OCI-LY1 (cell line): ENCODE measurements at regions not wholly inside any gene's neighbourhood (a gene's known extent, or its start where the extent isn't known, plus 50 kb on each side); places are given as distances from the start of the nearest gene placed in this dataset.

Experiments used
- H2AFZ ChIP-seq: fragments of 200-600 bp; sonication (generic), shearing (Covaris generic); 2 replicates; pipeline ENCODE4 v1.6.0; 2014; ENCODE audit warnings: antibody characterized with exemption, mild to moderate bottlenecking, low read length
- H3F3A ChIP-seq: fragments of 200-600 bp; sonication (generic), shearing (Covaris generic); 2 replicates; pipeline ENCODE4 v1.6.0; 2014; ENCODE audit warnings: mild to moderate bottlenecking, antibody characterized with exemption, low read length, moderate library complexity; ENCODE audit not compliant: insufficient read depth
- H3K27ac ChIP-seq: fragments of 200-600 bp; sonication (generic); 2 replicates; pipeline ENCODE4 v1.5.1; 2014; ENCODE audit warnings: low read length, mixed run types, mild to moderate bottlenecking, low read depth; ENCODE audit not compliant: poor library complexity, severe bottlenecking
- H3K27me3 ChIP-seq: fragments of 200-600 bp; sonication (generic); 2 replicates; pipeline ENCODE4 v1.6.0; 2014; ENCODE audit warnings: antibody characterized with exemption, mild to moderate bottlenecking, low read length, moderate library complexity; ENCODE audit not compliant: insufficient read depth
- H3K36me3 ChIP-seq: fragments of 200-600 bp; sonication (generic); 2 replicates; pipeline ENCODE4 v1.6.1; 2014; ENCODE audit warnings: mild to moderate bottlenecking, antibody characterized with exemption, low read length, moderate library complexity, mixed read lengths; ENCODE audit not compliant: insufficient read depth
- H3K4me1 ChIP-seq: fragments of 200-600 bp; sonication (generic); 2 replicates; pipeline ENCODE4 v1.5.1; 2014; ENCODE audit warnings: mild to moderate bottlenecking, low read length, moderate library complexity; ENCODE audit not compliant: insufficient read depth, severe bottlenecking
- H3K4me2 ChIP-seq: fragments of 200-600 bp; sonication (generic), shearing (Covaris generic); 2 replicates; pipeline ENCODE4 v1.6.1; 2014; ENCODE audit warnings: low read length
- H3K4me3 ChIP-seq: fragments of 200-600 bp; sonication (generic); 2 replicates; pipeline ENCODE4 v1.5.1; 2014; ENCODE audit warnings: low read length, low read depth, mild to moderate bottlenecking, mixed read lengths; ENCODE audit not compliant: poor library complexity, severe bottlenecking
- H3K79me2 ChIP-seq: fragments of 200-600 bp; shearing (Covaris generic); 2 replicates; pipeline ENCODE4 v1.6.1; 2016; ENCODE audit warnings: mixed run types, low read length, mixed read lengths; ENCODE audit not compliant: insufficient read depth
- H3K9ac ChIP-seq: fragments of 200-600 bp; sonication (generic), shearing (Covaris generic); 2 replicates; pipeline ENCODE4 v1.6.1; 2014; ENCODE audit warnings: mild to moderate bottlenecking, low read length, mixed read lengths
- H3K9me2 ChIP-seq: fragments of 200-600 bp; sonication (generic), shearing (Covaris generic); 2 replicates; pipeline ENCODE4 v1.6.1; 2014; ENCODE audit warnings: low read depth, mild to moderate bottlenecking, low read length, mixed read lengths
- H3K9me3 ChIP-seq: fragments of 200-600 bp; shearing (Covaris generic); 2 replicates; pipeline ENCODE4 v1.6.1; 2014; ENCODE audit warnings: low read length, mixed read lengths
- H4K20me1 ChIP-seq: fragments of 200-600 bp; sonication (generic), shearing (Covaris generic); 2 replicates; pipeline ENCODE4 v1.6.0; 2016; ENCODE audit warnings: mild to moderate bottlenecking, low read length; ENCODE audit not compliant: insufficient read depth
- CTCF ChIP-seq: fragments of 200-600 bp; sonication (generic), shearing (Covaris generic); IDR thresholded peaks from 2 replicates; pipeline ENCODE4 v1.5.1; 2017; ENCODE audit warnings: mild to moderate bottlenecking, antibody characterized with exemption, low read length, moderate library complexity, mixed read lengths
- EZH2 ChIP-seq: fragments of 200-600 bp; sonication (generic), shearing (Covaris generic); IDR thresholded peaks from 2 replicates; pipeline ENCODE4 v1.8.0; 2017; ENCODE audit warnings: borderline replicate concordance, mixed run types, mild to moderate bottlenecking, antibody characterized with exemption, low read length, moderate library complexity, mixed read lengths

GRCh38 chr2:19124135-19124534 lies 234.3 kb downstream of the OSR1 start:
- Histone ChIP-seq H3K4me3 (no peak overlapping the region), H3K4me2 (no peak overlapping the region), H3K9ac (no peak overlapping the region), H4K20me1 (no peaks in the 10 kb centered on the region), H2AFZ (no peak overlapping the region), H3K79me2 (no peaks in the 10 kb centered on the region), H3F3A (no peaks in the 10 kb centered on the region), H3K36me3 (no peaks in the 10 kb centered on the region), H3K27me3 (no peaks in the 10 kb centered on the region), H3K9me2 (no peaks in the 10 kb centered on the region), H3K9me3 (no peaks in the 10 kb centered on the region), H3K4me1 (no peaks in the 10 kb centered on the region), H3K27ac (no peak overlapping the region)
- no peak for TF ChIP-seq CTCF
- TF ChIP-seq EZH2: no peak

GRCh38 chr2:19123556-19123955 lies 234.9 kb downstream of the OSR1 start:
- Histone ChIP-seq H3K4me2 (no peak overlapping the region), H3K9ac (no peak overlapping the region), H2AFZ (no peak overlapping the region), H3K4me1 (no peaks in the 10 kb centered on the region), H4K20me1 (no peaks in the 10 kb centered on the region), H3K4me3 (no peak overlapping the region), H3K27me3 (no peaks in the 10 kb centered on the region), H3K79me2 (no peaks in the 10 kb centered on the region), H3K9me2 (no peaks in the 10 kb centered on the region), H3K36me3 (no peaks in the 10 kb centered on the region), H3K27ac (no peak overlapping the region), H3K9me3 (no peaks in the 10 kb centered on the region), H3F3A (no peaks in the 10 kb centered on the region)
- TF ChIP-seq EZH2: no peak
- no peak for TF ChIP-seq CTCF

- Histone ChIP-seq H3K79me2 (no peaks in the 10 kb centered on the region), H3K9me2 (no peaks in the 10 kb centered on the region), H2AFZ (no peak overlapping the region), H3K27ac (no peak overlapping the region), H4K20me1 (no peaks in the 10 kb centered on the region), H3K4me2 (no peak overlapping the region), H3K36me3 (no peaks in the 10 kb centered on the region), H3K4me3 (no peak overlapping the region), H3K9ac (no peak overlapping the region), H3K27me3 (no peaks in the 10 kb centered on the region), H3K4me1 (no peaks in the 10 kb centered on the region), H3K9me3 (no peaks in the 10 kb centered on the region), H3F3A (no peaks in the 10 kb centered on the region)
- no peak for TF ChIP-seq CTCF
These were observed 236.2 kb downstream of the OSR1 start for GRCh38 chr2:19122220-19122619.
